ENCODE measurements at regions not wholly inside any gene's neighbourhood (a gene's known extent, or its start where the extent isn't known, plus 50 kb on each side); places are given as distances from the start of the nearest gene placed in this dataset.

DNA sequence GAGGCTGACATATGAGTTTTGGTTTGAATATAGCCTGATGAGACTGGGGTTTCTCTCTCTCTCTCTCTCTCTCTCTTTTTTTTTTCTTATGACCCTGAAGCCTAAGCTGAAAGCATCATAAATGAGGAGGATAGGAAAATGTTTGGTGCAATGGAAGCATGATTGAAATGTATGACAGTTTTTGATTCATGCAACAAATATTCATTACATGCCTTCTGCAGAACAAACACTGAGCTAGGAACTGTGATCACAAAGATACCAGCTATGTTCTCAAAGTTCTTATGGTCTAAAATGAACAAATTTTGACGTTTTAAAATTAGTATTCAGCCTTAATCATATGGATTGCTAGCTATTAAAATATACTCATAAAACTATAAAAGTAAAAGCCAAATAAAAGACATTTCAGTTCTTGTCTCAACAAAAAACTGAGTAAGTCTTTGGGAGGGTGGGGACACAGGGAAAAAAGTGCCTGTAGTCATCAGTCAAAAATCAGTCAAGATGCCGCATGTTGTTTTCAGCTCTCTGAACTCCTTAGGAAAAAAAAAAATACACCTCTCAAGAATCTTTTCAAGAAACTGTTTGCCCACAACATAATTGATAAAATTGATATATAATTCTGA lies 57.2 kb downstream of the NKX6-1 start:
- DNase-seq, result no peak

DNA sequence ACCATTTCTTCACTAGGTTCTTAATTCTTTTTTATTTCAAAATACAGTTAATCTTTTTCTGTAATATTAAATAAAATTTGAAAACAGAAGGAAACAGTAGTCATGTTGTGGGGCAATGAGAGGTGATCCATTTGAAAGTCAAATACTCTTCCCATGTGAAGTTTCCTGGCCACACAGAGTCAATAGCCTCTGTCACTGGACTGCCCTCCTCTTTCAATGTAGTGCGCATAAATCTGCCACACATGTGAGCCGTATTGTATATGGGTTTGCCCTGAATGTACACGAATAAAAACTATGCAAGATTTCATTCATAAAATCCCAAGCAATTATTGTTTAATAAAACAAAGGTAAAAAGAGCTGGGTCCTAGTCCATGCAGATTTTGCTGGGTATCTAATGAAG lies 59.1 kb downstream of the NKX6-1 start:
- DNase-seq, result no peak

GRCh38 chr4:84436812-84437211 lies 62.3 kb downstream of the NKX6-1 start:
- no peak for DNase-seq

GRCh38 chr4:84434344-84434743 lies 64.7 kb downstream of the NKX6-1 start:
- no peak for DNase-seq

DNA sequence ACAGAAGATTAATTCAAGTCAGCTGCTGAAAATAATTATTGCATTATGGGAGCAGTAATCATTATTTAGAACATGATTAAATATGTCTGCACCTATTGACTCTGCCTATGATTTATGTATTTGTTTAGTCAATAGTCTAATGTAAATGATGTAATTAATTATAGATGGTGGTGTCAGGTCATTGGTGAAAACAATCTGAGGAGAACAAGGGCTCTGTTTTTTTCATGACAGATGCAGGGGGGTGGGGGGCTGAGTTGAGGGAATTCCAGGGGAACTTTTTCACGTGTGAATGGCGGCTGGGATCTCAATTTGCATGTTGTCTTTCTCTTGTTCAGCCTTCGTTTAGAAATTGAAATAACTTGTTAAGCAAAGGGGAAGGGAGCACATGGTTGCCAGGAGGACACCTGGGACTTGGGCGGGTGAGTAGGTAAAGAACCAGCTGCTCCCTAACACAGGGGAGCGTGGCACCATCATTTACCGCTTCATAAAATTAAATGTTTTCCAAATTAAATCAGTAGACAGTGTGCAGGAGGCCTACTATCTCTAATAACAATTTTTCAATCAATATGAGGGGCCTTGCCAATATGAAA lies 65.4 kb downstream of the NKX6-1 start:
- DNase-seq, result no peak

DNA sequence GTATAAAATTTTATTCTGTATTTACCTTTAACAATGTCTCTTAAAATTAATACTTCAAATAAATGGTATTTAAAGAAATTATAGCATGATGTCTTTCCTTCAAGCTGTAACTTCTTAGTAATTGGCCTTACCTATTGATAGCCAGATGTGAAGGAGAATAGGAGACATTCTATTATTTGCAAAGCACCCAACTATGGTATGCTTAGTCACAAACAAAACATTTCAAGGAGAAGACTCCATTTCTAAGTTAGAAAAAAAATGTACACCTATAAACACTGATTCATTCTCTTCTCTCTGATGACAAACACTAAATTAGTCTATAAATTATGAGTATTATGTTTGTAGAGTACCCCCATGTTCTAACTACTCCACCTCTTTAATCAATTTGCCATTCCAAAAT lies 66.4 kb downstream of the NKX6-1 start:
- DNase-seq, result no peak

DNA sequence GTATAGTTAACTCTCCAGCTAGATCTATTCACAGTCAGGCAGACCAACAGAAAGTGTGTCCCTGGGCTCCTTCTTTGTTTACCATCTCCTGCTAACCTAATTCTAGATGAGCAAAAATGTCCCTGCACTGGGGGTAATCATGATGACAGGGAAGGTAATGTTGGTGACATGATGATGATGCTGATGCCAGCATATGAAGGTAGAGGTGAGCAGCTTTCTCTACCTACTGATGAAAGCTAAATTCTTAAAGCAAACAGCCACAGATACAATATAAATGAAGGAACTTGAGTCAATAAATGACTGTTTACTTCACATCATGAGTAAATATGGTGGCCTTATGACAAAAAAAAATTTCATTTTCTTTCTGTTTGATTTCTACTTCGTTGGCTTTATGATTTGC lies 78.5 kb downstream of the NKX6-1 start:
- DNase-seq, result no peak

- no peak for DNase-seq
Measured at GRCh38 chr4:84419201-84419600, 79.9 kb downstream of the NKX6-1 start.

GRCh38 chr4:84417997-84418709 lies 80.9 kb downstream of the NKX6-1 start:
- DNase-seq, result peak; percentile 97

- no peak for DNase-seq
Measured at GRCh38 chr4:84413976-84414375, 85.1 kb downstream of the NKX6-1 start.

DNA sequence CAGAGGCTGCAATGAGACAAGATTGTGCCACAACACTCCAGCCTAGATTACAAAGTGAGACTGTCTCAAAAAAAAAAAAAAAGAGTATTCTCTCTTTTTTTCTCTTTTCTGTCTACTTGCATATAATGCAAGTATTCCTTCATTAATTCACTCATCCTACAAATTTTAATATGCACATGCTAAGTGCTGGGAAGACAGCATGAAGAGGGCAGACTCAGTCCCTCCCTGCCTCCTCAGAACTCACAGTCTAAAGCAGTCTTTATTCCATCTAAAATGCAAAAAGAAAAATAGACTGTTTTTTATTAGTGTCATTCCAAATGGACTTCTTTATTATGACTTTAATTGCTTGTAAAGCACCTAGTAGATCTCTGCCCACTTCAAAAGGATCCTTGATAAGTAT lies 85.6 kb downstream of the NKX6-1 start:
- DNase-seq, result no peak

GRCh38 chr4:84412062-84412461 lies 87.0 kb downstream of the NKX6-1 start:
- DNase-seq, result no peak

DNA sequence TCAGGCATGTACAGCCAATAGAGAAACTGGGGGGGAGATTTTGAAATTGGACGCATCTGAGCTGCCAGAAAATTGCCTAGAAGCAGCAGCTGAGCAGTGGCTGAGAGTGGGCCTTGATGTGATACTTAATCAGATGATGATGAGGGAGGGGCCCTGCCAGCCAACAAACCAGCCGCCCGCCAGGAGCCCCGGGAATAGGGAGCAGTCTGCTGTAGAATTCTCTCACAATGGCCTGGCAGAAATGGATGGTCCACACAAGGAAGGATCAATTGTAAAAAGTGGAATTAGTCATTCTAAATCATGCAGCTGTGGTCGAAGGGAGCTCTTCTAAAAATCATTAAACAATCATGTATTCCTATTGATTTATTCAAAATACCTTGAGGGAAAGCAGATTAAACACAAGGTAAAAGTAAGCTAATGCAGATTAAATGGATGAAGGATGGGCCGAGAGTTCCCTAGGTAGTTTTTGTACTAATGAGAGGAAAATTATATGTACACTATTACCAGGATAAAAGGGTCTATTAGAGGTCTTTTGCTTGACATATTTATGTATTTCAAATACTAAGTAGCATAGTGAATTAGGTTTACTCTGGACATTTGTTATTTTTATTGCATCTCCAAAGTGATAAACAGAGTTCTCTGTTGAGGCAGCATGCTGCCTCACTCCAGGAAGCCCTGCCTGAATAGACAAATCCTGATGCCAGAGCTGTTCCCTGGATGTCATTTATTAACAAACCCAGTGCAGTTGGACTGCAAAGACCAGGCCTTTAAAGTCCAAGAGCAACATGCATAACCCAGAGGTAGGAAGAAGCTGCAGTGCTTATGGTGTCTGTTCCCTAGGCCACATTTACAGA lies 91.3 kb downstream of the NKX6-1 start:
- DNase-seq, result peak; percentile 70

- DNase-seq, result no peak
Measured at GRCh38 chr4:84403656-84404055, 95.4 kb downstream of the NKX6-1 start.

DNA sequence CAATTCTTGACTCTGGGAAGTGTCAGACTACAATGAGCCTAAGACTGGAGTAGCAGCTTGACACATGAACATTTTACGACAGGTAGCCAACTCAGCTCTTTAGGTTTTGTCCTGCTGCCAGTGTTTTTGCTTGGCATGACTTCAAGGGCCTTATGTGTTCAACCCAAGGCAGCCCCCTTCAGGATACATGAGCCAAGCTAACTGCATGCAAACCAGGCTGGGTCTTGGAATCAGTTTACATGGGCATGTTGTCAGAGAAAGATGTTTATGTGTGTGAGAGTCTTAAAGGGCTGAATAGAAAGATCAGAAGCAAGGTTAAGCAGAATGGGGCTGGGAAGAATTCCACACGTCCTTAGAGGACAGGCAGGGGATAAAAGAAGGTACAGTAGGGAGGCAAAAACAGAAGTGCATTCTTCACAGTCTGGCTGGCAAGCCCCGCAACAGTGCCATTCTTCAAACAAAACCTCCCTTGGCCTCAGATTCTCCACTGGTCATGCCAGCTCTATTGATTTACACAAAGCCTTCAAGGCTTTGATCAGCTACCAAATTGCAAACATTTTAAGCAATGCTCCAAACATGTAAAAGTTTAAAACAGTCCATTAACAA lies 97.3 kb downstream of the NKX6-1 start:
- no peak for DNase-seq

- no peak for DNase-seq
Measured at GRCh38 chr4:84394386-84394785, 104.7 kb downstream of the NKX6-1 start.

DNA sequence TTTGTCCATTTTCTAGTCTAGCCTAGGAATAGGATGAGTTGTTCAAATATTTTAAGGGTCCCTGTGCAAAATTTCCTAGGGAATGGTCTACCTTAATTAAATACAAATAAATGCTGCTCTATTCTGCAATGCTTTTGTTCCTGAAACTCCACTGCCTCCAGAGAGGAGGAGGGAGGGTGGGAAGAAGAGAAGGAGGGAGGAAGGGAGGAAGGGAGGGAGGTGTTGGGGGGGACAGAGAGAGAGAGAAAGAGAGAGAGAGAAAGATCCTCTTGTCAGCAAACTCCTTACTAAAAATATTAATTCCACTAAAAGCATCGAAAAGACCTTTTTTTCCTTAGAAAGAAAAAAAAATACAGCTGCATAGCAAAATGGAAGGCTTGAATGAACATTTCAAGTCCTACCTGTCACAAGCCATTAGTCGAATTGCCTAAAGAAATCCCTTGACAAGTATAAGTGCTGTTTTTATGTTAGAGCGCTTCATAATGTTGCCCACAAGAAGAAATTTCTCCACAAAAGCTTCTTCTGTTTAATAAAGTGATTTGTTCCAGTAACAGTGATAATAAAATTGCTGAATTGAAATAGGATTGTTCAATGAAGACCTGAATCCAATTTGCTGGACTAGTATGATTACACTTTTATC lies 106.0 kb downstream of the NKX6-1 start:
- DNase-seq, result no peak

DNA sequence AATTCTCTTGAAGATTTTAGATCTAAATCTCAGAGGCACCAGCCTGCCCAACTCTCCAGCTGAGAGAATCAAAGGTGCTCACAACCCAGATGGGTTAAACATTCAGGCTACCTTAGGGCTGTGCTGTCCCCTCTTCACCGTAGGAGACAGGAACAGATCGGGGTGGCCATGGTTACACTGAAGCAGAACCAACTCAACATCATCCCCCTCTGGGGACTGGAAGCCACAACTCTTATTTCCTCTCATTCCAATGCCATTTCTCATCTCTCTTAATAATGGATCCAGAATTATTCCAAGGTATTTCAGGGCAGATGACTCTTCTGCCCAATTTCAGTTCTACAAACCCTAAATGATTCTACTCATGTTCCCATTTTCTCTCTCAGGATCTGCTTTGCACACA lies 109.7 kb downstream of the NKX6-1 start:
- no peak for DNase-seq

- no peak for DNase-seq
Measured at GRCh38 chr4:84385203-84385602, 113.9 kb downstream of the NKX6-1 start.

- DNase-seq, result no peak
Measured at GRCh38 chr4:84384801-84385200, 114.3 kb downstream of the NKX6-1 start.

- no peak for DNase-seq
Measured at GRCh38 chr4:84381759-84382158, 117.3 kb downstream of the NKX6-1 start.

DNA sequence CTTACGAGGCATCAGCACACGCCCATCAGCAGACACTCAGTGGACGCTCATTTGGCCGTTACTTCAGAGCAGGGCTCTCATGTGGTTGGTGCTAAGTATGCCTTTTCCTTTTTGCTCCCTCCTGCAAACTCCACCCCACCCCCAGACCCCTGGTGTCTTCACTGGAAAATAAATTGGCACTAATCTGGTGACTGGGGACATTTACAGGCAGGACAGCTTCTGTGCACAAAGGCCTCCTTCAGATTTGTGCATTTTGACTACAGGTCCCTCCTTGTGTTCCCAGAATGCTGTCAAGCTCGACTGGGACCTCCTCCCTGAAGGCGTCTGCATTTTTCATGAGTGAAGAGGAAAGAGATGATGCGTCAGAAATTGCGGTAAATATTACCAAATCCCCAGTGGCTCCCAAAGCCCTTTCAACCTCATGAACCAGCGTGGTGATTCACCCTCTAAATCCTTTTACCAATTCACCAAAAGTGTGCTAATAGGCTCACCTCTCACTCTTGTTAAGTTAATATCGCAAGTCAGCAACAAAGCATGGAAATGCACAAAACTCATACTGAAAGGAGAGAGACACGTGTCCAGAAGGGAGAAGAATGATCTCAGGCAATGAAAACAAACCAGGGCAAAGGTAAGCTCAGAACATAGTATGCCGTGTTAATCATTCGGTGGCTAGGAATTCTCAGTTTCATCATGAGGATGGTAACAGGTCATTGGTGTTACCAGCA lies 119.0 kb downstream of the NKX6-1 start:
- DNase-seq, result no peak
